ENCODE measurements at regions not wholly inside any gene's neighbourhood (a gene's known extent, or its start where the extent isn't known, plus 50 kb on each side); places are given as distances from the start of the nearest gene placed in this dataset.

GRCh38 chr17:5763595-5764306 is 179.4 kb upstream of the NLRP1 start:
- no peak for TF ChIP-seq EZH2phosphoT487 (IDR thresholded peaks at IDR 0.05; ENCODE audit: borderline replicate concordance, low read length)
- no peak for TF ChIP-seq CTCF (IDR thresholded peaks at IDR 0.05; ENCODE audit: low read depth, low read length, poor library complexity, severe bottlenecking)
